ENCODE measurements at regions not wholly inside any gene's neighbourhood (a gene's known extent, or its start where the extent isn't known, plus 50 kb on each side); places are given as distances from the start of the nearest gene placed in this dataset.

DNA sequence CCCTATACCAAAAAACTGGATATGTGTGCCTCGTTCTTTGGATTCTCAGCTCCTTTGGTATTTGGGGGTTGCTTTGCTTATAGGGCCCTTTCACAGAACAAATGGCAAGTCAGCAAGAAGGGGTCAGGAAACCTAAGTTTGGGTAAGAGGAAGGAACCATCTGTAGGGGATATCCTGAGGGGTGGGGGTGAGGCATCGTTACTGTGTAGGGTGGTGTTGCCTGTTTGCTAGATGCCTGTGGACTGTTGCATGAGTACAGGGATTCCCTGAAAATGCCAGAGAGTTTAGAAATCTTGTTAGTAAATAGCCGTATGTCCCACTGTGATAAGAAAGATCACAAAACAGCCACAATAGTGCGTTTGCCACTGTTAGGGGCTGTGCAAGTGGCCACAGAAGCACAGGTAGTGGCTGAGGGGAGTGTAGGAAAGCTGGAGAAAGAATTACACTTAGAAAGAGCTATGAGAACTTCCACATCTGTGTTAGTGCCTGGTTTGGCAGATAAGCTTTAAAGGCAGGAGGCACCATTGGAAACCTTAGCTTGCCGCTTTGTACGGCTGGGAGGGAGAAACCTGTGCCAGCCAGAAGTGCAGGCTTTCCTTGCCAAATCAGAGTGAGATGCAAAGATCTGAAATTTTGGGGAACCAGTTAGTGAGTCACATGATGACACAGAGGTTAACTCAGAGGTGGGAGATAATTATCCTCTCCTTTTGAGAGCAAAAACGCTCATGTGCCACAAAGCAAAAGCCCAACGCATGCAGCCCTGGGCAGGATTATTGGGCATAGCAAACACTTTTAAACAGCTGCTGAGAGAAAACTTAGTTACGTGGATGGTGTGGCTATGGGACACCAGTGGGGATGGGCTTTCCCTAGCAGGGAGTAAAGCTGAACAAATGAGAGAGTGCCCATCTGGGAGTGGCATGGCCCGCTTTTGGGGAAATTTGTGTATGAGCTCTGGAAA, 343.7 kb downstream of the ARAP2 start:
- FAIRE-seq, result no peak
- H3K36me3 ChIP-seq (ENCODE audit: control insufficient read depth in 2 of 4, insufficient read depth in 4 of 4, low read length in 3 of 4), result no peaks in the 10 kb centered on the region
- no peak overlapping the region for H3K4ac ChIP-seq (replicated peaks; ENCODE audit: insufficient read length, low read depth, low read length)

More for the DNA sequence above, 343.7 kb downstream of the ARAP2 start:
- Histone ChIP-seq H3K56ac (replicated peaks; ENCODE audit: insufficient read length, low read depth, low read length) (no peak overlapping the region), H3K4me3 (ENCODE audit: extremely low read depth in 1 of 4, insufficient read depth in 2 of 4, low read depth in 3 of 4, low read length in 4 of 4) (no peak overlapping the region), H3K27me3 (replicated peaks in 1 of 4; ENCODE audit: control insufficient read depth in 3 of 4, extremely low read depth in 1 of 4, insufficient read depth in 3 of 4, low read length in 3 of 4) (no peaks in the 10 kb centered on the region), H2BK15ac (ENCODE audit: low read length) (no peak overlapping the region), H2BK12ac (ENCODE audit: low read depth, low read length) (no peak overlapping the region), H4K8ac (ENCODE audit: extremely low read depth, insufficient read depth, low read length) (no peak overlapping the region), H3K4me1 (replicated peaks in 1 of 4; ENCODE audit: control insufficient read depth in 3 of 4, insufficient read depth in 4 of 4, low read length in 3 of 4) (no peaks in the 10 kb centered on the region), H3K9me3 (ENCODE audit: insufficient read depth in 2 of 2, low read depth in 1 of 2, low read length in 1 of 2) (no peaks in the 10 kb centered on the region), H4K5ac (ENCODE audit: insufficient read length, low read depth, low read length) (no peak overlapping the region), H2BK5ac (ENCODE audit: low read depth, low read length) (no peak overlapping the region), H2BK20ac (ENCODE audit: low read length) (no peak overlapping the region), H4K20me1 (replicated peaks in 1 of 2; ENCODE audit: control insufficient read depth in 1 of 2, insufficient read depth in 2 of 2, low read length in 2 of 2) (no peaks in the 10 kb centered on the region), H3K23me2 (ENCODE audit: low read depth, low read length) (no peaks in the 10 kb centered on the region), H3K4me2 (ENCODE audit: insufficient read depth in 1 of 2, low read depth in 2 of 2, low read length in 2 of 2) (no peak overlapping the region), H3K79me1 (ENCODE audit: low read depth, low read length) (no peaks in the 10 kb centered on the region), H3K18ac (ENCODE audit: extremely low read depth, low read length) (no peak overlapping the region), H3K79me2 (ENCODE audit: control insufficient read depth in 1 of 2, insufficient read depth in 2 of 2, low read length in 2 of 2) (no peaks in the 10 kb centered on the region), H3K27ac (ENCODE audit: low read depth, low read length) (no peak overlapping the region), H3K9ac (replicated peaks in 1 of 4; ENCODE audit: extremely low read depth in 1 of 4, low read depth in 3 of 4, low read length in 3 of 4) (no peak overlapping the region), H3K23ac (ENCODE audit: insufficient read length) (no peak overlapping the region), H3K14ac (ENCODE audit: insufficient read length) (no peak overlapping the region), H2AFZ (ENCODE audit: low read length) (no peak overlapping the region), H4K91ac (replicated peaks; ENCODE audit: insufficient read length, low read length) (no peak overlapping the region), H2AK5ac (ENCODE audit: low read depth, low read length) (no peak overlapping the region), H2BK120ac (replicated peaks; ENCODE audit: low read depth, low read length) (no peak overlapping the region)
- 92% methylated on average over 10 of the region's 10 CpGs; no CpG with 5 or more reads in 1 of the 2 experiments for WGBS, 2 experiments (ENCODE audit: extremely low coverage in 1 of 2, insufficient coverage in 1 of 2, insufficient read length in 1 of 2, insufficient replicate concordance in 2 of 2, low coverage in 1 of 2, low lambda C conversion rate in 2 of 2, missing lambda C conversion rate in 1 of 2)
- TF ChIP-seq, protein P1, sequence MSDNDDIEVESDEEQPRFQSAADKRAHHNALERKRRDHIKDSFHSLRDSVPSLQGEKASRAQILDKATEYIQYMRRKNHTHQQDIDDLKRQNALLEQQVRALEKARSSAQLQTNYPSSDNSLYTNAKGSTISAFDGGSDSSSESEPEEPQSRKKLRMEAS (IDR thresholded peaks at IDR 0.05), result no peak
- TF ChIP-seq JUND (IDR thresholded peaks at IDR 0.05; ENCODE audit: low read length), result no peak
- TF ChIP-seq EZH2 (IDR thresholded peaks at IDR 0.05; ENCODE audit: low read depth, low read length, severe bottlenecking), result no peak
- CTCF ChIA-PET (ENCODE audit: partially characterized antibody), result interaction anchor here (2.4 kb wide), 1 partner anchor 12 kb away, joined by 7 read pairs; no protein-coding TSS in a partner anchor
- DNase-seq (ENCODE audit: low read depth in 1 of 2, low spot score in 2 of 2), result no peak
- POLR2A ChIA-PET (ENCODE audit: partially characterized antibody), result no interaction called here
